ENCODE measurements at regions not wholly inside any gene's neighbourhood (a gene's known extent, or its start where the extent isn't known, plus 50 kb on each side); places are given as distances from the start of the nearest gene placed in this dataset.

- H2BK15ac ChIP-seq (ENCODE audit: low read length), result no peak overlapping the region
- no peaks in the 10 kb centered on the region for H4K20me1 ChIP-seq (replicated peaks in 1 of 2; ENCODE audit: control insufficient read depth in 1 of 2, insufficient read depth in 2 of 2, low read length in 2 of 2)
- no peak overlapping the region for H4K5ac ChIP-seq (ENCODE audit: insufficient read length, low read depth, low read length)
- H3K9ac ChIP-seq (replicated peaks in 1 of 4; ENCODE audit: extremely low read depth in 1 of 4, low read depth in 3 of 4, low read length in 3 of 4), result no peak overlapping the region
- no peak for DNase-seq (ENCODE audit: low read depth in 1 of 2, low spot score in 2 of 2)
- no peak overlapping the region for H2AFZ ChIP-seq (ENCODE audit: low read length)
- H2BK12ac ChIP-seq (ENCODE audit: low read depth, low read length), result no peak overlapping the region
- H2BK120ac ChIP-seq (replicated peaks; ENCODE audit: low read depth, low read length), result no peak overlapping the region
- H3K18ac ChIP-seq (ENCODE audit: extremely low read depth, low read length), result no peak overlapping the region
- no peak for FAIRE-seq
- H2BK20ac ChIP-seq (ENCODE audit: low read length), result no peak overlapping the region
- H3K14ac ChIP-seq (ENCODE audit: insufficient read length), result no peak overlapping the region
- no peak overlapping the region for H4K8ac ChIP-seq (ENCODE audit: extremely low read depth, insufficient read depth, low read length)
- H3K56ac ChIP-seq (replicated peaks; ENCODE audit: insufficient read length, low read depth, low read length), result no peak overlapping the region
- H3K9me3 ChIP-seq (ENCODE audit: insufficient read depth in 2 of 2, low read depth in 1 of 2, low read length in 1 of 2), result no peaks in the 10 kb centered on the region
- no peak overlapping the region for H2BK5ac ChIP-seq (ENCODE audit: low read depth, low read length)
- no peak overlapping the region for H3K4ac ChIP-seq (replicated peaks; ENCODE audit: insufficient read length, low read depth, low read length)
- ChIA-PET POLR2A (ENCODE audit: partially characterized antibody) (no interaction called here), CTCF (ENCODE audit: partially characterized antibody) (interaction anchor here (0.7 to 0.8 kb wide), 2 partner anchors 9 to 348 kb away, joined by 3 read pairs; no protein-coding TSS in a partner anchor)
- H3K27ac ChIP-seq (ENCODE audit: low read depth, low read length), result no peak overlapping the region
- H3K4me3 ChIP-seq (ENCODE audit: extremely low read depth in 1 of 4, insufficient read depth in 2 of 4, low read depth in 3 of 4, low read length in 4 of 4), result no peak overlapping the region
- no peak overlapping the region for H4K91ac ChIP-seq (replicated peaks; ENCODE audit: insufficient read length, low read length)
- H2AK5ac ChIP-seq (ENCODE audit: low read depth, low read length), result no peak overlapping the region
- H3K79me1 ChIP-seq (ENCODE audit: low read depth, low read length), result no peaks in the 10 kb centered on the region
- no peaks in the 10 kb centered on the region for H3K27me3 ChIP-seq (replicated peaks in 1 of 4; ENCODE audit: control insufficient read depth in 3 of 4, extremely low read depth in 1 of 4, insufficient read depth in 3 of 4, low read length in 3 of 4)
- H3K4me1 ChIP-seq (replicated peaks in 1 of 4; ENCODE audit: control insufficient read depth in 3 of 4, insufficient read depth in 4 of 4, low read length in 3 of 4), result no peaks in the 10 kb centered on the region
- no peak overlapping the region for H3K4me2 ChIP-seq (ENCODE audit: insufficient read depth in 1 of 2, low read depth in 2 of 2, low read length in 2 of 2)
- whole genome bisulfite sequencing, 2 experiments (ENCODE audit: extremely low coverage in 1 of 2, insufficient coverage in 1 of 2, insufficient read length in 1 of 2, insufficient replicate concordance in 2 of 2, low coverage in 1 of 2, low lambda C conversion rate in 2 of 2, missing lambda C conversion rate in 1 of 2), result 95% methylated on average over 6 of the region's 6 CpGs; no CpG with 5 or more reads in 1 of the 2 experiments
- no peak overlapping the region for H3K23ac ChIP-seq (ENCODE audit: insufficient read length)
- no peaks in the 10 kb centered on the region for H3K79me2 ChIP-seq (ENCODE audit: control insufficient read depth in 1 of 2, insufficient read depth in 2 of 2, low read length in 2 of 2)
- H3K36me3 ChIP-seq (ENCODE audit: control insufficient read depth in 2 of 4, insufficient read depth in 4 of 4, low read length in 3 of 4), result no peaks in the 10 kb centered on the region
- no peaks in the 10 kb centered on the region for H3K23me2 ChIP-seq (ENCODE audit: low read depth, low read length)
- TF ChIP-seq MAFK (IDR thresholded peaks at IDR 0.05; ENCODE audit: low read depth, low read length), result no peak
- TF ChIP-seq SP2 (IDR thresholded peaks at IDR 0.05; ENCODE audit: low read length), result no peak
- no peak for TF ChIP-seq ZNF274 (IDR thresholded peaks at IDR 0.05; ENCODE audit: borderline replicate concordance, extremely low read depth, low read length)
- TF ChIP-seq TAF7 (optimal IDR thresholded peaks at IDR 0.05; ENCODE audit: borderline replicate concordance, low read depth, low read length), result no peak
- TF ChIP-seq KDM4A (IDR thresholded peaks at IDR 0.05; ENCODE audit: low read depth, low read length, severe bottlenecking), result no peak
- TF ChIP-seq SRF (IDR thresholded peaks at IDR 0.05; ENCODE audit: low read depth, low read length), result no peak
- TF ChIP-seq NANOG (IDR thresholded peaks at IDR 0.05; ENCODE audit: insufficient read depth, low read depth, low read length, poor library complexity, severe bottlenecking), result no peak
- no peak for TF ChIP-seq SAP30 (IDR thresholded peaks at IDR 0.05; ENCODE audit: insufficient read depth, insufficient replicate concordance, low read length)
- no peak for TF ChIP-seq CTCF (IDR thresholded peaks at IDR 0.05; ENCODE audit: control extremely low read depth in 1 of 3, insufficient read depth in 1 of 3, low read depth in 1 of 3, low read length in 3 of 3)
- TF ChIP-seq KDM1A (IDR thresholded peaks at IDR 0.05; ENCODE audit: borderline replicate concordance, low read length), result no peak
- TF ChIP-seq YY1 (IDR thresholded peaks at IDR 0.05; ENCODE audit: low read depth, low read length), result no peak
- no peak for TF ChIP-seq TBP (IDR thresholded peaks at IDR 0.05; ENCODE audit: low read depth, low read length)
These were observed 413.7 kb downstream of the TMEM135 start for GRCh38 chr11:87451395-87451794.
